H1 (cell line): ENCODE measurements at regions not wholly inside any gene's neighbourhood (a gene's known extent, or its start where the extent isn't known, plus 50 kb on each side); places are given as distances from the start of the nearest gene placed in this dataset.

Experiments used
- BCL11A ChIP-seq, 2 experiments: IDR thresholded peaks; one replicate each; pipeline ENCODE4 v1.6.1; 2011; ENCODE audit warnings: low read depth in 2 of 2, low read length in 2 of 2, mild to moderate bottlenecking in 2 of 2
- CBX8 ChIP-seq: fragments of 300-800, 300-1000 bp; sonication (generic); IDR thresholded peaks from 2 replicates; pipeline ENCODE4 v1.7.1; 2016; ENCODE audit warnings: low read depth, low read length, borderline replicate concordance
- CTBP2 ChIP-seq: IDR thresholded peaks from 2 replicates; pipeline ENCODE4 v1.7.0; 2011; ENCODE audit warnings: borderline replicate concordance, mild to moderate bottlenecking, moderate library complexity, mixed read lengths, low read length; ENCODE audit not compliant: insufficient read depth, insufficient read length
- KDM5A ChIP-seq: fragments of 200-600 bp; IDR thresholded peaks from 2 replicates; pipeline ENCODE4 v1.7.1; 2012; ENCODE audit warnings: mild to moderate bottlenecking, low read length, inconsistent platforms, mixed read lengths

DNA sequence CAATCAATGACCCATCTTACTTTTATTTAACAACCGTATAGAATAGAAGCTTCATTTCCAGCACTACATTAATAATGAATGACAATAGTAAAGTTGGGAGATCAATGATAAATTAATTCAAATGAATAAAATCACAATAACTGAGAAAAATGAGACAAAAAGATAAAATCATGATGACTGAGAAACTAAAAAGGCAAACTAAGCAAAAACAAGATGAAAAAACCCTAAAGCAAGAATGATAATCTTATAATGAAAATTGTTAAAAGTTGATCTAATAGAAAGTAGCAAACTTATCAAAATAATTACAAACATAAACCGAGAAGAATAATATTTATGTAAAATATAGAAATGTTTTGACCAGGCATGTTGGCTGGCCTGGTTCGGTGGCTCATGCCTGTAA lies 130.4 kb upstream of the INPP4B start (continued):
- TF ChIP-seq CBX8 (no peak), BCL11A (IDR thresholded peaks at IDR 0.05; ENCODE audit: low read depth in 2 of 2, low read length in 2 of 2) (no peak), KDM5A (no peak), CTBP2 (no peak)
